HCT116 (cell line): ENCODE measurements at regions not wholly inside any gene's neighbourhood (a gene's known extent, or its start where the extent isn't known, plus 50 kb on each side); places are given as distances from the start of the nearest gene placed in this dataset.

Source experiments
- ATAC-seq: fragments of 200-7000 bp; cut with Tn5 transposase; 2 replicates; pipeline ENCODE4 v1.9.1; 2020; ENCODE audit warnings: mild to moderate bottlenecking, moderate library complexity
- BruUV-seq: library from RNA; stranded (reverse); fragments of 400-500 nt; replicated peaks from 2 replicates; lab custom pipeline; 2021; lab: Mats Ljungman, UMichigan
- CTCF ChIA-PET: fragments of 300-600 bp; sonication (Branson Sonifier 250); formaldehyde crosslinking; loops from one replicate; lab custom pipeline; 2021; ENCODE audit warnings: antibody characterized with exemption; lab: Charles Lee
- POLR2A ChIA-PET: fragments of 300-600, 350-600 bp; sonication (Branson Sonifier 250); formaldehyde crosslinking; loops from one replicate; lab custom pipeline; 2021; ENCODE audit warnings: antibody characterized with exemption; lab: Charles Lee
- RAD21 ChIA-PET, 2 experiments: fragments of 300-600 bp; sonication (Branson Sonifier 250); formaldehyde crosslinking; loops; one replicate each; lab custom pipeline; 2023; ENCODE audit warnings: low total read pairs in 2 of 2; ENCODE audit not compliant: uncharacterized antibody in 2 of 2, unreplicated experiment in 2 of 2, low non-redundant PET in 1 of 2; lab: Charles Lee
- DNase-seq: peaks from one replicate; pipeline ENCODE4 v3.0.0-alpha.2; 2010; ENCODE audit warnings: low read depth, low spot score
- H2AFZ ChIP-seq: fragments of 200-600 bp; shearing (Covaris generic), sonication (generic); 2 replicates; pipeline ENCODE4 v1.6.1; 2017; ENCODE audit warnings: low read depth, mixed run types, mixed read lengths, antibody characterized with exemption, low read length; ENCODE audit not compliant: poor library complexity, severe bottlenecking
- H3K27ac ChIP-seq: 2 replicates; pipeline ENCODE4 v1.5.1; 2012; ENCODE audit warnings: low read depth, low read length
- H3K27me3 ChIP-seq: fragments of 200-600 bp; sonication (generic); 2 replicates; pipeline ENCODE4 v1.6.1; 2016; ENCODE audit warnings: mixed run types, low read length, mixed read lengths; ENCODE audit not compliant: insufficient read depth
- H3K36me3 ChIP-seq, 2 experiments: fragments of 200-500 bp in 1 of 2; fragments of 200-600 bp in 1 of 2; sonication (Bioruptor generic) in 1 of 2; sonication (generic) in 1 of 2; 2 replicates each; pipeline versions ENCODE4 v1.5.1 to v1.6.1; 2014 to 2016; ENCODE audit warnings: low read length in 2 of 2, inconsistent platforms in 1 of 2, mixed read lengths in 1 of 2, mixed run types in 1 of 2; ENCODE audit not compliant: insufficient read depth in 2 of 2, control insufficient read depth in 1 of 2
- H3K4me1 ChIP-seq, 2 experiments: fragments of 200-600 bp in 1 of 2; sonication (generic) in 1 of 2; 2 replicates each; pipeline versions ENCODE4 v1.5.1 to v1.6.1; 2012 to 2017; ENCODE audit warnings: low read length in 2 of 2, inconsistent platforms in 1 of 2, mild to moderate bottlenecking in 1 of 2, mixed read lengths in 1 of 2, mixed run types in 1 of 2, moderate library complexity in 1 of 2; ENCODE audit not compliant: insufficient read depth in 2 of 2, control insufficient read depth in 1 of 2
- H3K4me2 ChIP-seq: fragments of 200-600 bp; sonication (generic); 2 replicates; pipeline ENCODE4 v1.6.1; 2017; ENCODE audit warnings: mixed run types, low read length, mixed read lengths
- H3K4me3 ChIP-seq, 2 experiments: fragments of 200-600 bp in 1 of 2; sonication (generic) in 1 of 2; replicated peaks in 1 of 2; 2 replicates each; pipeline ENCODE4 v1.5.1; 2011 to 2016; ENCODE audit warnings: low read length in 2 of 2, control low read depth in 1 of 2, low read depth in 1 of 2, mild to moderate bottlenecking in 1 of 2, mixed read lengths in 1 of 2, mixed run types in 1 of 2
- H3K79me2 ChIP-seq: fragments of 200-600 bp; sonication (generic); 2 replicates; pipeline ENCODE4 v1.6.1; 2017; ENCODE audit warnings: mild to moderate bottlenecking, mixed run types, low read length, moderate library complexity, mixed read lengths; ENCODE audit not compliant: insufficient read depth
- H3K9ac ChIP-seq: fragments of 200-600 bp; sonication (generic); 2 replicates; pipeline ENCODE4 v1.6.1; 2016; ENCODE audit warnings: low read length, mixed read lengths
- H3K9me2 ChIP-seq: fragments of 200-600 bp; sonication (generic), shearing (Covaris generic); 2 replicates; pipeline ENCODE4 v1.6.1; 2017; ENCODE audit warnings: mixed run types, mild to moderate bottlenecking, moderate library complexity; ENCODE audit not compliant: insufficient read depth
- H3K9me3 ChIP-seq, 2 experiments: fragments of 200-500 bp in 1 of 2; fragments of 200-600 bp in 1 of 2; sonication (Bioruptor generic) in 1 of 2; sonication (generic) in 1 of 2; 2 replicates each; pipeline ENCODE4 v1.6.1; 2014 to 2017; ENCODE audit warnings: low read length in 2 of 2, mixed read lengths in 2 of 2, inconsistent platforms in 1 of 2, low read depth in 1 of 2, mild to moderate bottlenecking in 1 of 2, mixed run types in 1 of 2, moderate library complexity in 1 of 2; ENCODE audit not compliant: control insufficient read depth in 1 of 2, insufficient read depth in 1 of 2
- H4K20me1 ChIP-seq: fragments of 200-600 bp; sonication (generic), shearing (Covaris generic); 2 replicates; pipeline ENCODE4 v1.6.1; 2017; ENCODE audit warnings: mixed run types, mild to moderate bottlenecking, moderate library complexity; ENCODE audit not compliant: insufficient read depth
- EGR1 ChIP-seq: IDR thresholded peaks from 2 replicates; pipeline ENCODE4 v1.6.1; 2012; ENCODE audit warnings: low read depth
- ELF1 ChIP-seq: IDR thresholded peaks from 2 replicates; pipeline ENCODE4 v1.6.1; 2012; ENCODE audit warnings: low read depth, borderline replicate concordance
- EZH2 ChIP-seq: fragments of 200-600 bp; sonication (generic); IDR thresholded peaks from 2 replicates; pipeline ENCODE4 v1.6.1; 2017; ENCODE audit warnings: antibody characterized with exemption, mixed run types
- EZH2phosphoT487 ChIP-seq: fragments of 200-600 bp; IDR thresholded peaks from 2 replicates; pipeline ENCODE4 v1.6.1; 2018; ENCODE audit warnings: antibody characterized with exemption, borderline replicate concordance
- FOSL1 ChIP-seq: IDR thresholded peaks from 2 replicates; pipeline ENCODE4 v1.6.1; 2012; ENCODE audit warnings: low read depth
- JUND ChIP-seq: IDR thresholded peaks from 2 replicates; pipeline ENCODE4 v1.6.1; 2012
- RAD21 ChIP-seq: IDR thresholded peaks from 2 replicates; pipeline ENCODE4 v1.6.1; 2012; ENCODE audit warnings: low read depth, mild to moderate bottlenecking
- SIN3A ChIP-seq: IDR thresholded peaks from 2 replicates; pipeline ENCODE4 v1.6.1; 2012; ENCODE audit warnings: low read depth
- SP1 ChIP-seq: IDR thresholded peaks from 2 replicates; pipeline ENCODE4 v1.6.1; 2012; ENCODE audit warnings: low read depth
- SRF ChIP-seq: IDR thresholded peaks from 2 replicates; pipeline ENCODE4 v1.6.1; 2012; ENCODE audit warnings: low read depth
- YY1 ChIP-seq: IDR thresholded peaks from 2 replicates; pipeline ENCODE4 v1.6.1; 2011; ENCODE audit warnings: low read length, low read depth, moderate library complexity, mild to moderate bottlenecking; ENCODE audit not compliant: insufficient replicate concordance; ENCODE audit errors: extremely low read depth
- ZBTB33 ChIP-seq: IDR thresholded peaks from 2 replicates; pipeline ENCODE4 v1.6.1; 2011; ENCODE audit warnings: mild to moderate bottlenecking, low read length, moderate library complexity; ENCODE audit not compliant: insufficient replicate concordance; ENCODE audit errors: extremely low read depth
- ZFX ChIP-seq: fragments of 450-650 bp; IDR thresholded peaks from 2 replicates; pipeline ENCODE4 v1.6.1; 2017
- ZNF274 ChIP-seq: fragments of 200-500 bp; sonication (Bioruptor generic); IDR thresholded peaks from 2 replicates; pipeline ENCODE4 v1.6.1; 2014; ENCODE audit warnings: mild to moderate bottlenecking, low read depth, low read length, inconsistent platforms
- intact Hi-C: fragments of 100-400 bp; cut with micrococcal nuclease; formaldehyde crosslinking; loops from 2 replicates; pipeline ENCODE4 v1.10.0; 2022

- H3K9me3 ChIP-seq: no peaks in the 10 kb centered on the region
- H4K20me1 ChIP-seq: no peaks in the 10 kb centered on the region
- H3K27ac ChIP-seq: no peak overlapping the region
- H3K9me2 ChIP-seq: no peaks in the 10 kb centered on the region
- ChIA-PET RAD21 (no interaction called here), CTCF (no interaction called here), POLR2A (no interaction called here)
- no peak for ATAC-seq
- H3K79me2 ChIP-seq: no peaks in the 10 kb centered on the region
- no peak overlapping the region for H3K4me2 ChIP-seq
- H3K36me3 ChIP-seq: no peaks in the 10 kb centered on the region
- intact Hi-C loops: no loop called here
- no TSS peak for BruUV-seq
- H3K9ac ChIP-seq: no peak overlapping the region
- no peaks in the 10 kb centered on the region for H3K4me1 ChIP-seq
- no peak for TF ChIP-seq ELF1
- TF ChIP-seq EGR1: no peak
- TF ChIP-seq YY1: no peak
- no peak for TF ChIP-seq RAD21
- TF ChIP-seq JUND: no peak
- no peak for TF ChIP-seq ZNF274
- TF ChIP-seq EZH2phosphoT487: no peak
- no peak for TF ChIP-seq ZFX
- TF ChIP-seq SIN3A: no peak
- no peak for TF ChIP-seq SRF
- TF ChIP-seq SP1: no peak
- TF ChIP-seq EZH2: no peak
- no peak for TF ChIP-seq ZBTB33
- TF ChIP-seq FOSL1: no peak
- DNase-seq: no peak
- no peak overlapping the region for H3K4me3 ChIP-seq
- H3K27me3 ChIP-seq: no peaks in the 10 kb centered on the region
- H2AFZ ChIP-seq: no peak overlapping the region
These were observed 101.4 kb upstream of the PPP2R2D start for GRCh38 chr10:131799429-131799828.
